GM12864 (cell line): ENCODE measurements at regions not wholly inside any gene's neighbourhood (a gene's known extent, or its start where the extent isn't known, plus 50 kb on each side); places are given as distances from the start of the nearest gene placed in this dataset.
A peak's percentile ranks its signal among the peaks of the same experiment; 100 is the strongest.

ENCODE experiments used
- DNase-seq: peaks from one replicate; pipeline ENCODE4 v3.0.0-alpha.2; 2011; ENCODE audit warnings: low read depth
- H3K4me3 ChIP-seq: 2 replicates; pipeline ENCODE4 v1.5.1; 2011; ENCODE audit warnings: mild to moderate bottlenecking, low read depth, low read length, control low read depth
- TF ChIP-seq, protein P1 (sequence below): IDR thresholded peaks from 2 replicates; pipeline ENCODE4 v1.5.1; 2011; ENCODE audit warnings: low read depth, mild to moderate bottlenecking, moderate library complexity, low read length, control low read depth, inconsistent platforms; ENCODE audit errors: missing control alignments

DNA sequence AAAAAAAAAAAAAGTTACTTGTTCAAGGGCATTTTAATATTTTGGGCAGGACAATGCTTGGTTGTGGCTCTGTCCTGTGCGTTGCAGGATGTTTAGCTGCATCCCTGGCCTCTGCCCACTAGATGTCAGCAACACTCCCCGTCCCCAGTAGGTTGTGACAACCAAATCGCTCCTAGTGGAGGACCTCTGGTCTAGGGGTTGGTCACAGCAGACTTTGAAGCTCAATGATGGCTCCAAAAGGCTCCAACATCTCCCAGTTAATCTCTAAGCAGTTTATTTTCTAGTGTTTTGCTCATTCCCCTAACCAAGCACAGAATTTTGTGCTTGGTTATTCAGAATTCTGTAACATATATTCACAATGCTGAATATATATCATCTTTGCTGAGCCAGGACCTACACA lies 67.0 kb downstream of the CHRNA1 start:
- peak; percentile 18 for DNase-seq
- TF ChIP-seq, protein P1, sequence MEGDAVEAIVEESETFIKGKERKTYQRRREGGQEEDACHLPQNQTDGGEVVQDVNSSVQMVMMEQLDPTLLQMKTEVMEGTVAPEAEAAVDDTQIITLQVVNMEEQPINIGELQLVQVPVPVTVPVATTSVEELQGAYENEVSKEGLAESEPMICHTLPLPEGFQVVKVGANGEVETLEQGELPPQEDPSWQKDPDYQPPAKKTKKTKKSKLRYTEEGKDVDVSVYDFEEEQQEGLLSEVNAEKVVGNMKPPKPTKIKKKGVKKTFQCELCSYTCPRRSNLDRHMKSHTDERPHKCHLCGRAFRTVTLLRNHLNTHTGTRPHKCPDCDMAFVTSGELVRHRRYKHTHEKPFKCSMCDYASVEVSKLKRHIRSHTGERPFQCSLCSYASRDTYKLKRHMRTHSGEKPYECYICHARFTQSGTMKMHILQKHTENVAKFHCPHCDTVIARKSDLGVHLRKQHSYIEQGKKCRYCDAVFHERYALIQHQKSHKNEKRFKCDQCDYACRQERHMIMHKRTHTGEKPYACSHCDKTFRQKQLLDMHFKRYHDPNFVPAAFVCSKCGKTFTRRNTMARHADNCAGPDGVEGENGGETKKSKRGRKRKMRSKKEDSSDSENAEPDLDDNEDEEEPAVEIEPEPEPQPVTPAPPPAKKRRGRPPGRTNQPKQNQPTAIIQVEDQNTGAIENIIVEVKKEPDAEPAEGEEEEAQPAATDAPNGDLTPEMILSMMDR, result peak; percentile 93
- H3K4me3 ChIP-seq, result no peak overlapping the region

- DNase-seq, result no peak
- TF ChIP-seq, protein P1, result no peak
- H3K4me3 ChIP-seq, result no peak overlapping the region
These were observed 69.4 kb downstream of the CHRNA1 start for GRCh38 chr2:174694920-174695319.

GRCh38 chr2:174694196-174694878 lies 69.9 kb downstream of the CHRNA1 start:
- H3K4me3 ChIP-seq, result no peak overlapping the region
- TF ChIP-seq, protein P1, result no peak
- no peak for DNase-seq

DNA sequence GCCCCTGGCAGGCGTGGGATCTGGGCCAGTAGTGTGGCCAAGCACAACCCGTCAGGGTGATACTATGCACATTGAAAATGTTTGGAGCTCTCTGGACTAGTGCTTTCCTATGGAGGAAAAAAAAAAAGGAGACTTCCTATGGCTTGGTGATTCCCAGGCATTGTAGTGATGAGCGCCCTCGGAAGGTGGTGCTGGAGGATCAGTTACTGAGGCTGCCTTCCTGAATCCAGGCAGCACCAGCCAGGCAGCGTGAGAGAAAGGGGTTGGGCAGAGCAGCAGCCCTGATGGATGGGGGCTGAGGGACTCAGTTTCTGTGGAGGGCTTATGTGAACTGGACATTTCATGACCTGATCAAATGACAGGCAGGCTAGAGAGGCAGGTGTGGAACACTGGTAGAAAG lies 70.9 kb downstream of the CHRNA1 start:
- no peak for DNase-seq
- H3K4me3 ChIP-seq, result no peak overlapping the region
- TF ChIP-seq, protein P1, result no peak

- TF ChIP-seq, protein P1, result no peak
- DNase-seq, result no peak
- H3K4me3 ChIP-seq, result no peak overlapping the region
These were observed 71.9 kb downstream of the CHRNA1 start for GRCh38 chr2:174692256-174692919.

DNA sequence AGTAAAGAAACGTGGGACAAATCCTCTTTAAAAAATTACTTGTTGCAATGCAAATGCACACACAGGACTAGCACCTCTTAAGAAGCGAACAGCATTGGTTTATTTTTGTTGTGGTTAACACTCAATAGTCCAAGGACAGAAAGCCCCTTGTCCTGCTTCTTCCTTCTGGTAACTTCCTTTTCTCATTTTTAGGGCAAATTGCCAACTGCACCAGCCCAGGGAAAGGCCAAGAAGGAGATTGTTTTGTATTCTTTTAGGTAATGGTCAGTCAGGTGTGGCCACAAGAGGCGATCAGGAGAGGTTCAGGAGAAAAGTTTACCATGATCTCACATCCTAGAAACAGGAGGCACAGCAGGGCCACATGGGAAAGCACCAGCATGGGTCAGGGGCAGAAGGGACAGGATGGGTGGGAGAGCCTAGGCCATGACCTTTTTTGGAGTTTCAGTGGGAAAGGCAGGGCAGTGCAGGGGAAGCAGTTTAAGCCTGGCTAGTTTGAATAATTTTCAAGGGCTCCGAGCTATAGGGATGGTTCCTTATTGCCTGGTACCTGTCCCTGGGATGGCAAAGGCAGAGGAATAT lies 73.0 kb downstream of the CHRNA1 start:
- no peak overlapping the region for H3K4me3 ChIP-seq
- no peak for DNase-seq
- TF ChIP-seq, protein P1, result no peak
